ENCODE measurements at regions not wholly inside any gene's neighbourhood (a gene's known extent, or its start where the extent isn't known, plus 50 kb on each side); places are given as distances from the start of the nearest gene placed in this dataset.
"Not testable (repeated sequence)": the region's sequence is repeated elsewhere in the genome, so short reads cannot be mapped to it uniquely, and the experiment has no call there.

DNA sequence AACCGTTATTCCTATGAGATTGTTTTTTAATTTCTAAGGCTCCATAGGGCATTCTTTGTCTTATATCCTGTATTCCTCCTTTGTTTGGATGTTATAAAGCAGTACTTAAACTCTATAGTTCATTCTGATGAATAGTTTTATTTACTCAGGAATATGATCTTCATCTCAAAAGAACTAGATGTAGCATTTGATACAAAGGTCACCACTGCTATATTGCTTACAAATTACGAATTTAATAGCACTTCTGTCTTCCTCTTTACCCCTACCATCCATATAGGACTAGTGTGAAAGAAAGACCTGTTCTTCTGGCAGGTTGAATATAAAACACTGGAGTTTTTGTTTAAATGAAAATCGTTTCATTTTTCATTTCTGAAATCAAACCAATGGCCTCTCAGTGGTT, 468.1 kb upstream of the CXADR start:
- no peak for DNase-seq (ENCODE audit: low spot score)

DNA sequence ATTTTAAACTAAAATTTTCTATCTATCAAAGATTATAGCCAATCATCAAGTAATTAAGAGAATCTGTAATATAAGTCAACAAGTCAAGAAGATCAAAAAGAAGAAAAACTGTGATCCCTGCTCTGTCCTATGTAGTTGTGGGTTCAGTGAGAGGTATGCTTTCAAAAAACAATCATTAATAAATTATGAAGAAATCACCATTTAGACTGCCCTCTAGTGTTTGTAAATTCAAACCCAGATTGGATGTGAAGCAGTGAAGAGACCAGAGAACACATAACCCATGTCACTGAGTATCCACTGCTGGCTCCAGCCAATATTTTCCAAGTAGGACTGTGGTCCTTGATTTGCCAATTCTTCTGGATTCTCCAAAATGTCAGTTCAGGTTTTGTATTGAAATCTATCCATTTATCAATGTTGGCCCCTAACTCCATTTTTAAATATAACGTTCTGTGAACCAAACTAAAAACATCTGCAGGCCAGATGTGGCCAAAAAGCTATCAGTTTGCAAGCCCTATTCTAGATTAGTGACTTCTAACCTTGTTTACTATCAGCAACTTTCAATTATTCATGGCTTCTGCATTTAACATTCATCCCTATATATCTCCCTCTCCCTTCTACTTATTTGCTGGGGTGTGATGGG, 467.5 kb upstream of the CXADR start:
- DNase-seq (ENCODE audit: low spot score) = peak; percentile 11

DNA sequence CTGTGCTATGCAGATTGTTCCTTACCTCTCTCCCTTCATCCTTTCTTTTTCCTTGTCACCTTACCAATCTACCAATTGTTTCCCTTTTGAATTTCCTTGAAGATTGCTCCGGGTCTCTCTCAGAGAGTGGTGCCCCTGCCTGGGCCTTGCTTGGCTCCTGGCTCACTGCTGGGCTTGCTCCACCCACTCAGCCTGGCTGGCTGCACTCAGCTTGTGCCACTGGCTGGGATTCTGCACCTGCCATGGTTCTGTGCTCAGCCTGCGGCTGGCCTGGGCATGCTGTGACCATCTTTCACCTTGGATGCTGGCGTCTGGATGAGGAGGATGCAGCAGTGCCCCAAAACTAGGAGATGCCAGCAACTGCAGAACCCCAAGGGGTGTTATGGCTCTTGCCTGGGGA, 463.9 kb upstream of the CXADR start:
- DNase-seq (ENCODE audit: low spot score) = no peak

DNA sequence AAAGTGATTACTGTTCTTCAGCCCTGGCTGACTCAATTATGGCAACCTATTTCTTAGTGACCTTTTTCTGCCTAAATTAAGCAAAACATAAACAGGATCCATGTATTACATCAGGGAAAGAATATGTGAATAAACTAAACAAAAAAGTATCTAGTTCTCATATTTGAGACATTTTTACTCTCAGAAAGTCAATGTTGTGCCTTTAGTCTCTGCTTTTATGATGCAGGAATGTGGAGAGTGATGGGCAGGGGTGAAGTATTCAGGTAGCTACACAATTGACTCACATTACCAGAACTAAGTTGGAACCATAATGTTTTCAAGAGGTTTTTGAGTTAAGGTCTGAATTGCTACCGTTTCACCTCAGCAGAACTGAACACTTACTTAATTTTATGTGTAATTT, 462.7 kb upstream of the CXADR start:
- no peak for DNase-seq (ENCODE audit: low spot score)

DNA sequence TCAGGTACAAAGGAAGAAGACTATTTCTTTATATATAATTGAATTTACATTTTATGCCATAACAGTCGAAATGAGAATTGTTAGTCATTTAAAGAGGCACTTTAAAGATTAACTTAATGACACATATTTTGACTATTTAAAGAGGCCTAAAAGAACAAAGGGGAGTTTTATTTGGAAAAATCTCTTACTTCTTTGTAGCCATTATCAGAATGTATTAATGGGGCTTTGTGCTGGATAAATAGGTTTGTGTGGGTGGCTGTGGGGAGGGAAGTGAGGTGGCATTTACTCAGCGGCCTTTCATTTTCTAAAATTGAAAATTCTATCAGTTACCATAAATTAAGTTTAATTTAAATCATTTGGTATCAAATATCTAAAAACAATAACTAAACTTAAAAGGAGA, 462.2 kb upstream of the CXADR start:
- no peak for DNase-seq (ENCODE audit: low spot score)

DNA sequence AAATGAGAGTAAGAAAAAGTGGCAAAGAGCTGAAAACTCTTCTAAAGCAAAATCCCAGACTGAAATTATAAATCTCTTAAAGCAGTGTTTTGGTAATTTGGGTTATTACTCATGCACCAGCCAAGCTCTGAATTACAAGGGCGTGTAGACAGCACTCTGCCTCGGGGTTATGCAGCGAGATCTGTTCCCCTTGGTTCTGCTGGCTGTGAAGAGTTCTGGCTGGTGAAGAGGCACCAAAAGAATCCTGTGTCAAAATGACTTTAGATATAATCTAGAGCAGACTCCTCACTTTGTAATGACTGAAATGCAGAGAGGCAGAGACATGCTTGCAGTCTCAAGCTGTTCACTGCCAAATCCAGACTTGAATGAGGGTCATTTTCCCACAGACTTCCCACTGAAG, 461.8 kb upstream of the CXADR start:
- peak; percentile 36 for DNase-seq (ENCODE audit: low spot score)

DNA sequence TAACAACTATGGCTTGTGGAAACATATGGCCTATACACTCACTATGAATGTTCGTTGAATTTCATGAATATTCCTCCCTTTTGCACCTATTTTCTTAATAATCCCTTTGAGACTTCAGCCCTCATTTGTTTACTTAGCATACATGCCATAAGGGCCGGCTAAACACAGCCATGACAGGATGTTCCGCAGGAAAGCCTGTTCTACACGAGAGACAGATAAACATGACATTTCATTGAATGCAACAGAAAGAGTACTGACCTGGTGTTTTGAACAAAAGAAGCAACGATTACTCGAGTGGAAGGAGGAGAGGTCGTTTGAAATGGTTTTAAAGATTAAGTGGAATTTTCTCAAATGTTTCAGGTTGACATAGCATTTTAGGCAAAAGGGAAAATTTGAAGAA, 459.5 kb upstream of the CXADR start:
- DNase-seq (ENCODE audit: low spot score) = no peak

DNA sequence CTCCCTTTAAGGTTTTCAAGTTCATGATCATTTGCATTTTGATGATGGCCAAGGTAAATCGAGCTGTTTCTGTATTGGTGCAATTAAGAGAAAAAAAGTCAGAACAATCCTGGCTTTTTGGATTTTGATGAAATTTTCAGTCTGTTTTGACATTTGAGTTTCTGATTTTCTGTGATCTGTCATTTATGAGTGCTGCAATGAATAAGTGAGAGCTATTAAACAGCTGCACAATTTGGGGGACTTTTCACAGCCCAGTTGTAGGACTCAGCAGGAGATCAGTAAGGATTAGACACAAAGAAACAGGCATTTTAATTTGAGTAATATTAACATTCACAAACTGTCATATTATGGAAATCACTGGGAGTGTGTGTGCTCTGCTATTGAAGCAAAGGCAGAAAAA, 452.9 kb upstream of the CXADR start:
- no peak for DNase-seq (ENCODE audit: low spot score)

DNA sequence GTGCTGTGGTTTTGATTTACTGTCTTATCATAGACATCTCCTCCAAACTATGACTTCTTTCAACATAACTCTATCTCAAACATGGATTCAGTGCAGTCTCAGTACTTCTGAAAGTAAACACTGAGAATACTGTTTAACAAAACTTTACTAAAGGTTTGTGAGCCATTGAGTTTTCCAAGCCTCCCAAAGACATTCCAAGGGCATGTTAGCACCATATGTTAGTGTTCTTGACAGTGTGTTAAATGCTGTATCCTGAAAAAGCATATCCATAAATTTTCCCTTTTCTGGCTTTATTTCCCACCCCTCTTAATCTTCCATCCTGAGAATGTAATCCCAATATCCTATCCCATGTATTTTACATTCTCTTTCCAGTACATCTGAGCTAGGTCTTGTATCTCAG, 446.8 kb upstream of the CXADR start:
- no peak for DNase-seq (ENCODE audit: low spot score)

DNA sequence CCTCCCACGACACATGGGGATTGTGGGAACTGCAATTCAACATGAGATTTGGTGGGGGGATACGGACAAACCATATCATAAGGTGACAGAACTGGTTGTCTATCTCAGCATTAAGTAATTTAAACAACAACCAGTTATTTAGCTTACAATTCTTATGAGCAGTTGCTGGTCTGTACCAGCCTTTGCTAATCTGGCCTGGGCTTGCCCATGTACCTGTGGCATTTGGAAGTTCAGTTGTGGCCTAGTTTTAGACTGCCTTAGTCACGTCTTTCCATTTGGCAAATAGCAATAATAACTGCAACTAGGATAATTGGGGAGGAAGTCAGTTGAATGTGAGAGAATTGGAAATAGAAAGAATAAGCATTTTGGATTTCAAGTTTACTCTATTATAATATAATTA, 441.8 kb upstream of the CXADR start:
- no peak for DNase-seq (ENCODE audit: low spot score)

DNA sequence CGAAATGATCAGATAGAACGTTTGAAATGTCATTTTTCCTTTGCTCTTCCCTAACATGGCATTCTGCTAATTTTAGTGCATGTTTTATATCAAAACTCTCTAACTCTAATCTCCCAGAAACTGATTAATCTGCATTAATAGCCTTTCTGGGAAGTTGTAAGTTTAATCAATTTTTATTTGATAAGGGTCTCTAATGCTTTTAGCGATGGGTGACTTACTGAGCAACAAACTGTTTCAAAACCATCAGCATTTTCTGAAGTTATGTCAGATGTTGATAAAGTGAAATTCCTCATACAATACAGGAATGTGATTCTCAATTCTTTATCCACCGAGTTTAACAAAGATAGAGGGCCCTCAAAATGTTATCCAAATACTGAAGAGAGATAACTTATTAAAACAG, 431.6 kb upstream of the CXADR start:
- DNase-seq (ENCODE audit: low spot score) = no peak

DNA sequence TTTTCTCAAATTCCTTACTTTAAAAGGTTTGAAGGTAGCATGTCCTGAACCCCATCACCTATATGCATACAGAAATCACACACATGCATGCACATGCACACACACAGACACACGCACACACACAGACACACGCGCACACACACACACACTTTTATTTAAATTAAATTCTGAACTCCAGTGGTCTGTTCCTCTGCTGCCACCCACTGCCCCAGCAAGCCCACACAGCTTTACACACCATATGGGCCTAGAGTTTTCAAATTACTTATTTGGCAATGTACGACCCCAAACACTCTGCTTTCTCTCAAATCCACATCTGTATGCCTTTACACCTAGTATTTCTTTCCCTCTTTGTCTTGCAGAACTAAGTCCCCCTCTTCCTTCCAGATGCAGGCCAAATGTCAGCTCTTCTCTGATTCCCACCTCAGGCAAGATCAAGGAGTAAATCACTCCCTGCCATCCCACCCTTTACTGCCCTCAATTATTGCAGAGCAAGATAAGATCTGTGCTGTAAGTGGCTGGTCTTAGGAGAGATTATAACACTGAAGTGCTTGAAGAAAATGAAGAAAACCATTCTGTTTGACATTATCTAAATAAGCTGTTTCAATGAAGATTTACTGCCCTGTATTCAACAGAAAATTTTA, 429.9 kb upstream of the CXADR start:
- DNase-seq (ENCODE audit: low spot score) = no peak

DNA sequence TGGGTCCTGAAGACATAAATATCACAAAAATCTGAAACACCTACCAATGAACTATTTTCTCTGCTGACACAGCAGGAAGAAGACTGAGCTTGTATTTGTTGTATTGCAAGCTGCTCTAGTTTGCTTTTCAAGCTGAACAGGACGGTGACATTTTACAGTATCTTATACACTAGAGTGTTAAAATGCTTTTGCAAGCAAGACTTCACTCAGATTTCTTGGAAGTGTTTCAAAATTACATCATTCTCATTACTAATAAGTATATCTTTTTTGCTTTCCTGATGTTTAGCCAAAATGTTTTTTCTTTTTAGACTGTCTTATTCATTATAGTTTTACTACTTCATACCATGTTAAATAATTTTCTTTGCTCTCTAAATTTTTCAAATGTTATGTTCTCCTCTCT, 427.1 kb upstream of the CXADR start:
- no peak for DNase-seq (ENCODE audit: low spot score)

DNA sequence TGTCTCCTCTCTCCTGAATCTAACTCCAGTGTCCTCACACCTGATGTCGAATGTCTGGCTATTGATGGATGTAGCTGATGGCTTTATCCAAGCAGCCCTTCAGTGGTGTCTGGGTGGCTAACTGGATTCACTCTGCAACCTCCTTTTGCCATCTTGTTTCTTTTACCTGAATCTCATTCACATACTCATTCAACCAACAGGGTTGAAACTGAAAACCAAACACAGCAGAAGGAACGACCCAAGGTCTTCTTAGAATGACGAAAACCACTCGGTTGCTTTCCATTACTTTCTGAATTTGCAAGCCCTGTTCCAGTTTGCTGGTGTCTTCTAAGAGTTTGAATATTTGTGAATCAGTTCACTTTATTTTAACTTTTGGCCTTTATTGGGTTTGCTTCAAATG, 424.3 kb upstream of the CXADR start:
- no peak for DNase-seq (ENCODE audit: low spot score)

DNA sequence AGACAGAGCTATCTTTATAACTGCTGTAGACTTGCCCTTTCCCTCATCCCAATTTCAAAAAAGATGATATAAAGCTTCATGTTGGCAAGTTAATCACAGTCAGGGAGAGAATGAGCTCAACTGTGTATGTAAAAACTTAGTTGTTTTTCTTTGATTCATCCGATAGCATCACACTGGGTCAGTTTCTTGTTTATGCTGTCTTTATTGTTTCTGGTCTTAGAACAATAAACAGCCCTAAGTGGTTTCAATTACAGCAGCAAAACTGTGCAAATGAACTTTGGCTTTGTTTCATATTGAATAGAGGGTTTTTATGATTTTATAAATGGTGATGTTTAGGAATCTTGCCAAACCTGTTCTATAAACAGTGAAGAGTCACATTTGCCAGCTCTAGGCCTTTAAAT, 423.8 kb upstream of the CXADR start:
- DNase-seq (ENCODE audit: low spot score) = no peak

DNA sequence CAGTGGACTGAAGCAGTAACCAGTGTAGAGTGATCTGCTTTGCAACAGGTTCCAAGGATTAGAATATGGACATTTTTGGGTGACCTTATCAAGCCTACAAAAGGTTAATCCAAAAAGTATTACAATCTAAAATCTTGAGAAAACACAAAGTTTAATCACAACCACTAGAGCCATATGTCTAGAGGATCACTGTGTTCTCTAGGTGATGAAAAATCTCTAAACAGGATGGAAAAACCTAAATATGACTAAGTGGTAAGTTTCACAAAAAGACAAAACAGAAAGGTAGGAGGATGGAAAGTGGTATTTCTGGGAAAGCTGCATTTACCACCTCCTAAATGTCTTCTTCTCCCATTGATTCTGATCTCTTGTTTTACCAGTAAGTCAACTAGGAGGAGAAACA, 411.1 kb upstream of the CXADR start:
- no peak for DNase-seq (ENCODE audit: low spot score)

DNA sequence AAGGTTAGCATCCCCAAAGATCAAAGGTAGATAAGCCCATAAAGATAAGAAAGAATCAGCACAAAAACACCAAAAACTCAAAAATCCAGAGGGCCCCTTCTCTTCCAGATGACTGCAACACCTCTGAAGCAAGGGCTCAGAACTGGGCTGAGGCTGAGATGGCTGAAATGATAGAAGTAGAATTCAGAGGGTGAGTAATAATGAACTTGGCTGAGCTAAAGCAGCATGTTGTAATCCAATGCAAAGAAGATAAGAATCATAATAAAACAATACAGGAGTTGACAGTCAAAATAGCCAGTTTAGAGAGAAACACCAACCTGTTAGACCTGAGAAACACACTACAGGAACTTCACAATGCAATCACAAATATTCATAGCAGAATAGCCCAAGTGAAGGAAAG, 406.9 kb upstream of the CXADR start:
- DNase-seq (ENCODE audit: low spot score) = no peak

DNA sequence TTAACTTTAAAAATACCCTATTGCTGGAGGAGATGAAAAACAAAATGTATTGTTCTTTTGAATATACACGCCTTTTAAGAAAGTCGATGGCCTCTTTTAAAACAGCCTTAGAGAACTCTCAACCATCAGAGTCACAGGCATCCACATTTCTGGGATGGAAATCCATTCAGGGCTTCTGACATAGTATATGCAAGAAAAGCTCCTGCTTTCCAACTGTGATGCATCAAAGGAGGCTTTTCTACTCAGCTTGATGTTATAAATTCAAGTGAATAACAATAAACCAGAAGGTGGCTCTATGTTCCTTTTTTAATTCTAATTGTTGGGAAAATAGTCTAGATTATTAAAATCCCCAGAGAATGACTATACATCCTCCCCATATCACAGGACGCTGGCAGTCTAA, 398.8 kb upstream of the CXADR start:
- no peak for DNase-seq (ENCODE audit: low spot score)

DNA sequence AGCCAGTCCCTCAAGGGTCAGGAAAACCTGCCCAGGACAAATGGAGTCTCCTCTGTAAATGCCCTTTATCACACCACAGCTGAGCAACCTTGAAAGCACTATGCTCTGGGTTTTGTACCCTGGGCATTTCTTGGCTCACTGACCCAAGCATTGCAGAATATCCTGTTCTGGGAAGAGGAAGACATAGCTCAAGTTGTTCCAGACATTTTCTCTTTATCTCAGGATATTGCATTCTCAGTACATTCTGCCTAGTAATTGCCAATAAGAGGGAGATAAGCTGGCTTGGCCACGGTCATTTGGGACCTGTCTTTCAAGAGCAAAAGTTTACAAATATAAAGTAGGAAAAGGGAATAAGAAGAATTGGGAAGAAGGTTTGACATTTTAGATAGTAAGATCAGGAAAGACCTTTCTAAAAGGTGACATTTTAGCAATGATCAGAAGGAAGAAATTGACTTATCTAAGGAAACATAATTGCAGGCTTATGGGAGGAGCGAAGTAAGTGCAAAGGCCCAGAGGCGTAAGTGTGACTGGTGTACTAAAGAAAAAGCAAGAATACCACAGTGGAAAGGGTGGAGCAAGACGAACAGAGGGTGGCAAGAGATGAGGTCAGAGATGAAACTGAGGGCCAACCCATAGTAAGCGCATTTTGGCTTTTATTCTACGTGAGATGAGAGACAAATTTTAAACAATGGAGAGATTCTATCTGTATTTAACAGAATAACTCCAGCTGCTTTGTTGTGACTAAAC, 394.0 kb upstream of the CXADR start:
- no peak for DNase-seq (ENCODE audit: low spot score)

DNA sequence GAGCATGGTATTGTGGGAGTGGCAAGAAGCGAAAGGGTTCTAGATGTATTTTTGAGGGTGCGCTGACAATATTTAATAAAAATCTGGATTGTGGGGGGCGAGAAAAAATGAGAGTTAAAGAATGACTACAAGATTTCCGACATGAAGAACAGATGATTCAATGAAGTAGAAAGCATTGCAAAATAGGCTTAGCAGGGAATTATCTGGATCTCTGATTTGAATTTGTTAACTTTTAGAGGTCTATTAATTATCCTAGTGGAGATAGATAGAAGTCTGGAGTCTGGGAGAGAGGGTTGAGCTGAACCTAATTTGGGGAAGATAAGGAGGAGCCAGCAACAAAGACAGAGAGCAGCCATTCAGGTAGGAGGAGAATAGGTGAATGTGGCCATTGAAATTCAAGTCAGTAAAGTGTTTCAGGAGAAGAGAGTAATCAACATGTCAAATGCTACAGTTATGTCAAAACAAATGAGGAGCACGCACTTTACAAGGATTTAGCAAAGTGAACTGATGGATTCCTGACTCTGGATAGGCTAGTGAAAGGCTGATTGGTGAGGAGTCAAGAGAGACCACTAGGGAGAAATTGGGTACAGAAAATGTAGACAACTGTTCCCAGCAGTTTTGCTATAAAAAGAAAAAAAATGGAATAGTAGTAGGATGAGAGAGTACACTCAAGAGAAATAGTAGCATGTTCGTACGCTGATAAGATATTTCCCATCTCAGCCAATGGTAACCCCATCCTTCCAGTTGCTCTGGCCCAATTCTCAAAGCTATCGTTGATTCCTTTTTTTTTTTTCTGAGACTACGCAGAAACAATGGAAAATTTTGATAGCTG, 393.2 kb upstream of the CXADR start:
- DNase-seq (ENCODE audit: low spot score) = no peak

DNA sequence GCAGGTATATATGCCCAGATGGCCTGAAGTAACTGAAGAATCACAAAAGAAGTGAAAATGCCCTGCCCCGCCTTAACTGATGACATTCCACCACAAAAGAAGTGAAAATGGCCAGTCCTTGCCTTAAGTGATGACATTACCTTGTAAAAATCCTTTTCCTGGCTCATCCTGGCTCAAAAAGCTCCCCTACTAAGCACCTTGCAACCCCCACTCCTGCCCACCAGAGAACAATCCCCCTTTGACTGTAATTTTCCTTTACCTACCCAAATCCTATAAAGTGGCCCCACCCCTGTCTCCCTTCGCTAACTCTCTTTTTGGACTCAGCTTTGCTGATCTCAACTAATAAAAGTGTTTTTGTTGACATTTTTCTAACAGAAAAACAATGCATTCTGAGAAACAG, 385.4 kb upstream of the CXADR start:
- DNase-seq (ENCODE audit: low spot score) = not testable (repeated sequence)

DNA sequence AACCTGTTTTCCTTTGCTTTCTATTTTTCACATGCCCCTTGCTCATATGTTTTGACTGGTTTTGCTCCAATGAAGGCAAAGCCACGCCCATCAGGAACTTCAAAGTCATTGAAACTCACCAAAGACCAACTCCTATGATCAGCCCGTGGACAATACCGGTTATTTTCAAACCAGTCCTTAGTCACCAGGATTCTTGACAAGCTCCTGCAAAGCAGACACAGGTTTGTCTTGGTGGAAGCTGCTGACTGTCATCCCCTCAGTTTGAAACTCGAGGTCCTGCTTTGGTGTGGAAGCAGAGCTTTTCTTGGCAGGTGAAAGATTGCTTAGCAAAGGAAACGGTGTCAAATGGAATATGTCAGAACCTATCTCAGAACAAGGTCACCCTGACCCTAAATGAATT, 384.7 kb upstream of the CXADR start:
- DNase-seq (ENCODE audit: low spot score) = no peak

DNA sequence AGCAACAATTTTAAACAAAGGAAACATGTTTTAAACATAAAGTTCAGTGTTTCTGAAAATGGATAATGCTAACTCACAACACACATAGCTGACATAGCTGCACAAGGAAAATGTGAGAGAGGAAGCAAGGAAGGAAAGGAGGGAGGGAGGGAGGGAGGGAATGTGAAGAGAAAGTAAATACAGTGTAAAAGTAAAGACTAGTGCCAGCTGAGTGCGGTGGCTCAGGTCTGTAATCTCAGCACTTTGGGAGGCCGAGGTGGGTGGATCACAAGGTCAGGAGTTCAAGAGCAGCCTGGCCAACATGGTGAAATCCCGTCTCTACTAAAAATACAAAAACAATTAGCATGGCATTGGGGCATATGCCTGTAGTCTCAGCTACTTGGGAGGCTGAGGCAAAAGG, 373.7 kb upstream of the CXADR start:
- DNase-seq (ENCODE audit: low spot score) = not testable (repeated sequence)

Data from Ammon's horn (tissue), 1 donor.